OCI-LY1 (cell line): ENCODE measurements at regions not wholly inside any gene's neighbourhood (a gene's known extent, or its start where the extent isn't known, plus 50 kb on each side); places are given as distances from the start of the nearest gene placed in this dataset.

ENCODE experiments used
- EZH2 ChIP-seq: fragments of 200-600 bp; sonication (generic), shearing (Covaris generic); IDR thresholded peaks from 2 replicates; pipeline ENCODE4 v1.8.0; 2017; ENCODE audit warnings: borderline replicate concordance, mixed run types, mild to moderate bottlenecking, antibody characterized with exemption, low read length, moderate library complexity, mixed read lengths
- TF ChIP-seq, protein P1 (sequence below): fragments of 200-600 bp; sonication (generic), shearing (Covaris generic); IDR thresholded peaks from 2 replicates; pipeline ENCODE4 v1.5.1; 2017; ENCODE audit warnings: mild to moderate bottlenecking, antibody characterized with exemption, low read length, moderate library complexity, mixed read lengths

DNA sequence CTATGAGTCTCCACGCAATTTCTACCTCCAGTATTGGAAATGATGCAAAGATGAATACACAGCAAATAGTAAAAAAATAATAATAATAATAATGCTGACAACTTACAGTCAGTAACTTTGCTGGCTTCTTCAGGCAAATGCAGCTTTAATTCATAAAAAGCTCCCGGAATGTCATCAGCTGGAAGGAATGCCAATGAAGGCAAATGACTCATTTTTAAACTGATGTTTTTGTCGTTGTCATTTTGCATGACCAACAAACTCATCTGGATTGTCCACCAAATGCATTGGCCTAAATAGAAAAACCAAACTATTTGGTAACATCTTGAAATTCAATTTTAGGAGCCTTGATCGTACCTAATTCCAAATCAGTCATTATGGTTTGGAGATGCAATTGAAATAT is 217.1 kb downstream of the ALDH8A1 start:
- TF ChIP-seq, protein P1, sequence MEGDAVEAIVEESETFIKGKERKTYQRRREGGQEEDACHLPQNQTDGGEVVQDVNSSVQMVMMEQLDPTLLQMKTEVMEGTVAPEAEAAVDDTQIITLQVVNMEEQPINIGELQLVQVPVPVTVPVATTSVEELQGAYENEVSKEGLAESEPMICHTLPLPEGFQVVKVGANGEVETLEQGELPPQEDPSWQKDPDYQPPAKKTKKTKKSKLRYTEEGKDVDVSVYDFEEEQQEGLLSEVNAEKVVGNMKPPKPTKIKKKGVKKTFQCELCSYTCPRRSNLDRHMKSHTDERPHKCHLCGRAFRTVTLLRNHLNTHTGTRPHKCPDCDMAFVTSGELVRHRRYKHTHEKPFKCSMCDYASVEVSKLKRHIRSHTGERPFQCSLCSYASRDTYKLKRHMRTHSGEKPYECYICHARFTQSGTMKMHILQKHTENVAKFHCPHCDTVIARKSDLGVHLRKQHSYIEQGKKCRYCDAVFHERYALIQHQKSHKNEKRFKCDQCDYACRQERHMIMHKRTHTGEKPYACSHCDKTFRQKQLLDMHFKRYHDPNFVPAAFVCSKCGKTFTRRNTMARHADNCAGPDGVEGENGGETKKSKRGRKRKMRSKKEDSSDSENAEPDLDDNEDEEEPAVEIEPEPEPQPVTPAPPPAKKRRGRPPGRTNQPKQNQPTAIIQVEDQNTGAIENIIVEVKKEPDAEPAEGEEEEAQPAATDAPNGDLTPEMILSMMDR = no peak
- no peak for TF ChIP-seq EZH2
